ENCODE measurements at regions not wholly inside any gene's neighbourhood (a gene's known extent, or its start where the extent isn't known, plus 50 kb on each side); places are given as distances from the start of the nearest gene placed in this dataset.

DNA sequence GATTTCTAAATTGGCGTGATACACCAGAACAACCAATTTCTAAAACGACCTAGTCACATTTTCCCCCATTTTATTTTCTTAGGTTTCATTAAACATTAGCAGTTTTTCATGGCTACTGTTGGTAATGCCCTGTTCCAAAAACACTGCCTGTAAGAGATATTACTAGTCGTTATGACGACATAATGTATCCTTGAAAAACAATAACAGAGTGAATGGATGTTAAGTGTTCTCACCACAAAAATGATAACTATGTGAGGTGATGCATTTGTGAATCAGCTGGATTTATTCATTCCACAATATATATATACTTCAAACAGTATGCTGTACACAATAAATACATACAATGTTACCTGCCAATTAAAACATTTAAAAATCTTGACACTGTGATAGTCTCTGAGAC lies 1147.6 kb upstream of the PCDH10 start:
- TF ChIP-seq MYC (IDR thresholded peaks at IDR 0.05; ENCODE audit: low read depth, low read length) = no peak
- TF ChIP-seq MAX (IDR thresholded peaks at IDR 0.05; ENCODE audit: low read depth, low read length) = no peak
- TF ChIP-seq POLR2A (IDR thresholded peaks at IDR 0.05; ENCODE audit: extremely low read depth, insufficient read length) = no peak
- TF ChIP-seq, protein P1, sequence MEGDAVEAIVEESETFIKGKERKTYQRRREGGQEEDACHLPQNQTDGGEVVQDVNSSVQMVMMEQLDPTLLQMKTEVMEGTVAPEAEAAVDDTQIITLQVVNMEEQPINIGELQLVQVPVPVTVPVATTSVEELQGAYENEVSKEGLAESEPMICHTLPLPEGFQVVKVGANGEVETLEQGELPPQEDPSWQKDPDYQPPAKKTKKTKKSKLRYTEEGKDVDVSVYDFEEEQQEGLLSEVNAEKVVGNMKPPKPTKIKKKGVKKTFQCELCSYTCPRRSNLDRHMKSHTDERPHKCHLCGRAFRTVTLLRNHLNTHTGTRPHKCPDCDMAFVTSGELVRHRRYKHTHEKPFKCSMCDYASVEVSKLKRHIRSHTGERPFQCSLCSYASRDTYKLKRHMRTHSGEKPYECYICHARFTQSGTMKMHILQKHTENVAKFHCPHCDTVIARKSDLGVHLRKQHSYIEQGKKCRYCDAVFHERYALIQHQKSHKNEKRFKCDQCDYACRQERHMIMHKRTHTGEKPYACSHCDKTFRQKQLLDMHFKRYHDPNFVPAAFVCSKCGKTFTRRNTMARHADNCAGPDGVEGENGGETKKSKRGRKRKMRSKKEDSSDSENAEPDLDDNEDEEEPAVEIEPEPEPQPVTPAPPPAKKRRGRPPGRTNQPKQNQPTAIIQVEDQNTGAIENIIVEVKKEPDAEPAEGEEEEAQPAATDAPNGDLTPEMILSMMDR (IDR thresholded peaks at IDR 0.05; ENCODE audit: low read depth, low read length) = no peak
- DNase-seq (ENCODE audit: low read depth) = no peak
- H3K4me3 ChIP-seq (ENCODE audit: low read depth, low read length) = no peak overlapping the region

DNA sequence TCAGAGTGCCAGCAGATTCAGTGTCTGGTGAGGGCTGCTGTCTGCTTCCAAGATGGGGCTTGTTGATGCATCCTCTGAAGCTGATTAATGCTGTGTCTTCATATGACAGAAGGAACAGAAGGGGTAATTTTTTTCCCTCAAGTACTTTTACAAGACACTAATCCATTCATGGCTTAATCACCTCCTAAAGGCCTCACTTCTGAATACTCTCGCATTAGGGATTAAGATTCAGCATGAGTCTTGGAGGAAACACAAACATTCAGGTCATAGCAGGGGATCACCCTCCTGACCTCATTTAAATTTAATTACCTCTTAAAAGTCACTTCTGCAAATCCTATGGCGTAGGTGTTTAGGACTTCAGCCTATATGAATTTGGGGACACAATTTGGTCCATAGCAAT lies 1145.5 kb upstream of the PCDH10 start:
- TF ChIP-seq MAX (IDR thresholded peaks at IDR 0.05; ENCODE audit: low read depth, low read length) = no peak
- no peak for TF ChIP-seq POLR2A (IDR thresholded peaks at IDR 0.05; ENCODE audit: extremely low read depth, insufficient read length)
- no peak for TF ChIP-seq MYC (IDR thresholded peaks at IDR 0.05; ENCODE audit: low read depth, low read length)
- TF ChIP-seq, protein P1 (IDR thresholded peaks at IDR 0.05; ENCODE audit: low read depth, low read length) = no peak
- H3K4me3 ChIP-seq (ENCODE audit: low read depth, low read length) = no peak overlapping the region
- no peak for DNase-seq (ENCODE audit: low read depth)

- H3K4me3 ChIP-seq (ENCODE audit: low read depth, low read length) = no peak overlapping the region
- no peak for DNase-seq (ENCODE audit: low read depth)
- TF ChIP-seq MAX (IDR thresholded peaks at IDR 0.05; ENCODE audit: low read depth, low read length) = no peak
- no peak for TF ChIP-seq POLR2A (IDR thresholded peaks at IDR 0.05; ENCODE audit: extremely low read depth, insufficient read length)
- TF ChIP-seq, protein P1 (IDR thresholded peaks at IDR 0.05; ENCODE audit: low read depth, low read length) = no peak
- no peak for TF ChIP-seq MYC (IDR thresholded peaks at IDR 0.05; ENCODE audit: low read depth, low read length)
Observed at GRCh38 chr4:132015321-132015720, 1133.8 kb upstream of the PCDH10 start.

DNA sequence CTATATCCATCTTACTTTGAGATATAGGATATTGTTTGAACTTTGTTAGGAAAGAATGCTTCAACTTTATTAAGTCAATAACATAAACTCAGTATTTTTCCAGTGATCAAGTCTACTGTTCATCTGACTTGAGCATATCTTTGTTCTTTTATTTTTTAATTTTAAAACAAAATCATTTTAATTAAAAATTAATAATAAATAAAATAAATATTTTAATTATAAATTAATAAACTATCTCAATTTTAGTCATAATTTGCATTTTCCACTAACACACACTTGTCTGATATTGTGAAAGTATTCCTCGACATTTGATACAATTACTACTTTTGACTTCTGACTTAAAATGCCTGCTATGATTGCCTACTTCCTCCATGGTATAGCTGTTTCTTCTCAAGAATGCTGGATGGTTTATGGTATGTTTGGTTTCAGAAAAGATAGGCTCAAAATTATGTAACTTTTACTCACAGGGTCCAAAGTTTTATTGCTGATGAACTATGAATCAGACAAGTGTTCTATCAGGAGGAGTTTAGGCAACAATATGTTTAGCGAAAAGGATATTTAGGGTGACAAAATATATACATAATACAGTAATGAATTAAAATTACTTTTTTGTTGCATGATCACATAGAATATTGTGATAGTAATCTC lies 1132.3 kb upstream of the PCDH10 start:
- TF ChIP-seq, protein P1 (IDR thresholded peaks at IDR 0.05; ENCODE audit: low read depth, low read length) = no peak
- TF ChIP-seq MYC (IDR thresholded peaks at IDR 0.05; ENCODE audit: low read depth, low read length) = no peak
- no peak for TF ChIP-seq POLR2A (IDR thresholded peaks at IDR 0.05; ENCODE audit: extremely low read depth, insufficient read length)
- no peak for TF ChIP-seq MAX (IDR thresholded peaks at IDR 0.05; ENCODE audit: low read depth, low read length)
- no peak overlapping the region for H3K4me3 ChIP-seq (ENCODE audit: low read depth, low read length)
- no peak for DNase-seq (ENCODE audit: low read depth)

- TF ChIP-seq MAX (IDR thresholded peaks at IDR 0.05; ENCODE audit: low read depth, low read length) (no peak), MYC (IDR thresholded peaks at IDR 0.05; ENCODE audit: low read depth, low read length) (no peak), POLR2A (IDR thresholded peaks at IDR 0.05; ENCODE audit: extremely low read depth, insufficient read length) (no peak)
- TF ChIP-seq, protein P1 (IDR thresholded peaks at IDR 0.05; ENCODE audit: low read depth, low read length) = no peak
- no peak overlapping the region for H3K4me3 ChIP-seq (ENCODE audit: low read depth, low read length)
- DNase-seq (ENCODE audit: low read depth) = no peak
Observed at GRCh38 chr4:132026166-132026565, 1122.9 kb upstream of the PCDH10 start.
